ENCODE measurements at regions not wholly inside any gene's neighbourhood (a gene's known extent, or its start where the extent isn't known, plus 50 kb on each side); places are given as distances from the start of the nearest gene placed in this dataset.

- TF ChIP-seq CTCF (IDR thresholded peaks at IDR 0.05) (no peak), POLR2AphosphoS5 (IDR thresholded peaks at IDR 0.05) (no peak)
Measured at GRCh38 chr2:221088506-221088905, 483.6 kb downstream of the EPHA4 start.

Data from breast epithelium (tissue), 3 donors.